HepG2 (cell line): ENCODE measurements at regions not wholly inside any gene's neighbourhood (a gene's known extent, or its start where the extent isn't known, plus 50 kb on each side); places are given as distances from the start of the nearest gene placed in this dataset.

Source experiments
- ATAC-seq: fragments of 200-7000 bp; cut with Tn5 transposase; 3 replicates; pipeline ENCODE4 v1.9.1; 2020; ENCODE audit warnings: mild to moderate bottlenecking, moderate library complexity
- BruUV-seq: library from RNA; stranded (reverse); fragments of 400-500 nt; replicated peaks from 2 replicates; lab custom pipeline; 2021; lab: Mats Ljungman, UMichigan
- CTCF ChIA-PET: fragments of 300-600 bp; formaldehyde crosslinking; extraction: SDS; loops from one replicate; lab custom pipeline; 2021; ENCODE audit warnings: low total read pairs, inconsistent platforms, low intra/inter-chr PET ratio; lab: Yijun Ruan, JAX
- POLR2A ChIA-PET: fragments of 350-600 bp; sonication (Branson Sonifier 250); formaldehyde crosslinking; loops from one replicate; lab custom pipeline; 2020; ENCODE audit warnings: antibody characterized with exemption, inconsistent platforms; lab: Yijun Ruan, JAX
- DNase-seq: peaks from one replicate; pipeline ENCODE4 v3.0.0-alpha.2; 2015; ENCODE audit warnings: low spot score
- FAIRE-seq: peaks from 3 replicates; lab custom pipeline; 2011; peaks lifted over from hg19 to GRCh38; lab: Jason Lieb, UNC
- H2AFZ ChIP-seq: one replicate; pipeline ENCODE4 v1.6.1; 2011; ENCODE audit warnings: low read length, inconsistent platforms
- H3K27ac ChIP-seq: fragments of 300-600 bp; 3 replicates; pipeline ENCODE4 v1.8.0; 2011; ENCODE audit warnings: mixed run types, mild to moderate bottlenecking, mixed read lengths, low read length, inconsistent platforms; ENCODE audit not compliant: insufficient read depth; ENCODE audit errors: extremely low read length
- H3K27me3 ChIP-seq, 2 experiments: fragments of 200-600 bp in 1 of 2; 2 replicates in 1 of 2; 3 replicates in 1 of 2; pipeline versions ENCODE4 v1.6.0 to v1.8.0; 2011; ENCODE audit warnings: low read length in 2 of 2, mild to moderate bottlenecking in 2 of 2, moderate library complexity in 2 of 2, inconsistent platforms in 1 of 2; ENCODE audit not compliant: insufficient read depth in 2 of 2, control insufficient read depth in 1 of 2
- H3K36me3 ChIP-seq, 2 experiments: fragments of 200-600 bp in 1 of 2; replicated peaks in 1 of 2; 2 replicates in 1 of 2; 3 replicates in 1 of 2; pipeline versions ENCODE4 v1.5.1 to v1.8.0; 2011; ENCODE audit warnings: low read length in 2 of 2, inconsistent platforms in 1 of 2; ENCODE audit not compliant: insufficient read depth in 2 of 2, control insufficient read depth in 1 of 2
- H3K4me1 ChIP-seq: 2 replicates; pipeline ENCODE4 v1.5.1; 2012; ENCODE audit warnings: low read length, inconsistent platforms; ENCODE audit not compliant: insufficient read depth
- H3K4me2 ChIP-seq: 2 replicates; pipeline ENCODE4 v1.6.0; 2011; ENCODE audit warnings: low read depth, low read length, inconsistent platforms
- H3K4me3 ChIP-seq, 3 experiments: fragments of 200-600 bp in 1 of 3; sonication (generic), shearing (Covaris generic) in 1 of 3; replicated peaks in 1 of 3; 2 replicates each; pipeline ENCODE4 v1.5.1; 2011 to 2016; ENCODE audit warnings: low read length in 3 of 3, inconsistent platforms in 2 of 3, low read depth in 2 of 3, mild to moderate bottlenecking in 2 of 3, control low read depth in 1 of 3, mixed read lengths in 1 of 3; ENCODE audit not compliant: insufficient read depth in 1 of 3
- H3K79me2 ChIP-seq: one replicate; pipeline ENCODE4 v1.6.1; 2011; ENCODE audit warnings: low read length, inconsistent platforms; ENCODE audit not compliant: insufficient read depth
- H3K9ac ChIP-seq: 2 replicates; pipeline ENCODE4 v1.6.0; 2011; ENCODE audit warnings: mild to moderate bottlenecking, low read depth, low read length, inconsistent platforms; ENCODE audit not compliant: insufficient read depth
- H3K9me3 ChIP-seq: 2 replicates; pipeline ENCODE4 v1.5.1; 2012; ENCODE audit warnings: mild to moderate bottlenecking, low read length
- H4K20me1 ChIP-seq: 2 replicates; pipeline ENCODE4 v1.6.0; 2011; ENCODE audit warnings: inconsistent platforms, mild to moderate bottlenecking, low read length, moderate library complexity; ENCODE audit not compliant: insufficient read depth
- ARID4A ChIP-seq: sonication (generic); formaldehyde crosslinking; IDR thresholded peaks from 2 replicates; pipeline ENCODE4 v1.5.0; 2020; ENCODE audit warnings: mild to moderate bottlenecking, missing genetic modification reagents, borderline replicate concordance
- ATF2 ChIP-seq: sonication (generic); formaldehyde crosslinking; IDR thresholded peaks from 2 replicates; pipeline ENCODE4 v1.4.0; 2020; ENCODE audit warnings: missing genetic modification reagents
- CCAR2 ChIP-seq: fragments of 200-400 bp; formaldehyde crosslinking; optimal IDR thresholded peaks from 2 replicates; pipeline ENCODE3; 2018; ENCODE audit warnings: low read depth, mild to moderate bottlenecking, low read length, moderate library complexity
- FOXK1 ChIP-seq: sonication (generic); formaldehyde crosslinking; IDR thresholded peaks from 2 replicates; pipeline ENCODE4 v1.4.0; 2020; ENCODE audit warnings: low read depth, missing genetic modification reagents, borderline replicate concordance
- HNRNPL ChIP-seq: fragments of 200-400 bp; formaldehyde crosslinking; IDR thresholded peaks from 2 replicates; pipeline ENCODE4 v1.6.1; 2017; ENCODE audit warnings: mild to moderate bottlenecking, low read depth, low read length
- POLR2A ChIP-seq, 2 experiments: IDR thresholded peaks; 2 replicates each; pipeline ENCODE4 v1.6.1; 2011; ENCODE audit warnings: low read depth in 2 of 2, low read length in 2 of 2, mild to moderate bottlenecking in 1 of 2, moderate library complexity in 1 of 2; ENCODE audit not compliant: insufficient read depth in 1 of 2
- SNAPC4 ChIP-seq: sonication (generic); formaldehyde crosslinking; IDR thresholded peaks from 2 replicates; pipeline ENCODE4 v1.4.0; 2020; ENCODE audit warnings: mild to moderate bottlenecking, missing genetic modification reagents
- WGBS: methylation state at CpG from one replicate; pipeline ENCODE4 v1.1.6; 2017; ENCODE audit warnings: low lambda C conversion rate; 5-methylcytosine and 5-hydroxymethylcytosine counted together
- in situ Hi-C: cut with HindIII; loops from 2 replicates; pipeline ENCODE4 v1.10.0; 2017; ENCODE audit warnings: low pct_unique_long_range_greater_than_20kb; ENCODE audit not compliant: extremely low pct_ligation_motif_present
- intact Hi-C: fragments of 100-400 bp; cut with micrococcal nuclease; formaldehyde crosslinking; loops from one replicate; pipeline ENCODE4 v1.10.0; 2022; ENCODE audit not compliant: unreplicated experiment

- no peak for TF ChIP-seq POLR2A (IDR thresholded peaks at IDR 0.05; ENCODE audit: insufficient read depth in 1 of 2, low read depth in 2 of 2, low read length in 2 of 2)
- no peak for TF ChIP-seq CCAR2
- no TSS peak for BruUV-seq
- CTCF ChIA-PET: no interaction called here
- no peak overlapping the region for H2AFZ ChIP-seq
- no peak overlapping the region for H3K4me2 ChIP-seq
- in situ Hi-C loops: no loop called here
- no peak overlapping the region for H3K4me3 ChIP-seq
- peaks cover 2 to 14% of the 10 kb centered on the region in 2 experiments; a peak in 3 of 5 replicates for H3K27me3 ChIP-seq
- H3K9me3 ChIP-seq: no peaks in the 10 kb centered on the region
- POLR2A ChIA-PET: no interaction called here
- H3K79me2 ChIP-seq: no peaks in the 10 kb centered on the region
- H3K4me1 ChIP-seq: peaks cover 6% of the 10 kb centered on the region; the same call in 1 of the 2 replicates
- FAIRE-seq (no peak), DNase-seq (no peak), ATAC-seq (no peak)
- H3K36me3 ChIP-seq: no peaks in the 10 kb centered on the region
- WGBS: 8% methylated on average over 3 of the region's 3 CpGs
- no peak overlapping the region for H3K27ac ChIP-seq
- H4K20me1 ChIP-seq: no peaks in the 10 kb centered on the region
- intact Hi-C loops: no loop called here
- no peak overlapping the region for H3K9ac ChIP-seq
These were observed 100.7 kb downstream of the ASB7 start for GRCh38 chr15:100703032-100703578.

GRCh38 chr15:100703671-100704070, 101.3 kb downstream of the ASB7 start:
- Histone ChIP-seq H2AFZ (no peak overlapping the region), H3K4me1 (peaks cover 6% of the 10 kb centered on the region; the same call in 1 of the 2 replicates), H3K9ac (no peak overlapping the region), H3K79me2 (no peaks in the 10 kb centered on the region), H3K4me2 (no peak overlapping the region), H3K9me3 (no peaks in the 10 kb centered on the region), H3K4me3 (no peak overlapping the region), H3K27ac (no peak overlapping the region), H3K27me3 (peaks cover 2 to 15% of the 10 kb centered on the region in 2 experiments; a peak in 3 of 5 replicates), H4K20me1 (no peaks in the 10 kb centered on the region), H3K36me3 (no peaks in the 10 kb centered on the region)
- ATAC-seq: no peak
- FAIRE-seq: no peak
- in situ Hi-C loops: no loop called here
- BruUV-seq: no TSS peak
- CTCF ChIA-PET: no interaction called here
- intact Hi-C loops: no loop called here
- POLR2A ChIA-PET: no interaction called here
- no peak for DNase-seq
- WGBS: 50% methylated on average over 10 of the region's 10 CpGs
- TF ChIP-seq ARID4A (CRISPR knock-in tag) (no peak), SNAPC4 (no peak), HNRNPL (no peak), ATF2 (CRISPR knock-in tag) (no peak), FOXK1 (no peak)
